Neural cell (in vitro differentiated cells): ENCODE measurements at regions not wholly inside any gene's neighbourhood (a gene's known extent, or its start where the extent isn't known, plus 50 kb on each side); places are given as distances from the start of the nearest gene placed in this dataset.

ENCODE experiments used
- CTCF ChIP-seq: fragments of 450-650 bp; IDR thresholded peaks from 2 replicates; pipeline ENCODE4 v1.5.1; 2014; ENCODE audit warnings: antibody characterized with exemption, mild to moderate bottlenecking, moderate library complexity; ENCODE audit not compliant: poor library complexity, severe bottlenecking
- EZH2 ChIP-seq: fragments of 200-600, 300-800 bp; shearing (Covaris generic), sonication (generic); IDR thresholded peaks from 2 replicates; pipeline ENCODE4 v1.6.1; 2014; ENCODE audit warnings: antibody characterized with exemption, low read length, borderline replicate concordance, mild to moderate bottlenecking; ENCODE audit not compliant: insufficient read depth, poor library complexity, severe bottlenecking

GRCh38 chr22:27302501-27302900 lies 499.1 kb downstream of the MN1 start:
- TF ChIP-seq EZH2: no peak
- TF ChIP-seq CTCF: no peak
